H9 (cell line): ENCODE measurements at regions not wholly inside any gene's neighbourhood (a gene's known extent, or its start where the extent isn't known, plus 50 kb on each side); places are given as distances from the start of the nearest gene placed in this dataset.

Source experiments
- DNase-seq: peaks from one replicate; pipeline ENCODE4 v3.0.0-alpha.2; 2017
- H2AFZ ChIP-seq: one replicate; pipeline ENCODE4 v1.6.1; 2013; ENCODE audit warnings: mild to moderate bottlenecking, low read length, control low read depth, moderate library complexity
- H2AK5ac ChIP-seq: 2 replicates; pipeline ENCODE4 v1.6.1; 2013; ENCODE audit warnings: low read length, control low read depth, mixed read lengths; ENCODE audit not compliant: insufficient read length
- H2BK120ac ChIP-seq: one replicate; pipeline ENCODE4 v1.6.1; 2013; ENCODE audit warnings: low read depth, mild to moderate bottlenecking, low read length, control low read depth, inconsistent platforms; ENCODE audit not compliant: poor library complexity, severe bottlenecking
- H2BK12ac ChIP-seq: 2 replicates; pipeline ENCODE4 v1.6.1; 2013; ENCODE audit warnings: low read length, control low read depth, mixed read lengths, low read depth; ENCODE audit not compliant: insufficient read length
- H2BK15ac ChIP-seq: 2 replicates; pipeline ENCODE4 v1.6.1; 2013; ENCODE audit warnings: low read depth, low read length, control low read depth
- H2BK20ac ChIP-seq: one replicate; pipeline ENCODE4 v1.6.1; 2013; ENCODE audit warnings: low read depth, mild to moderate bottlenecking, low read length, control low read depth, inconsistent platforms; ENCODE audit not compliant: poor library complexity, severe bottlenecking
- H2BK5ac ChIP-seq: 2 replicates; pipeline ENCODE4 v1.6.1; 2013; ENCODE audit warnings: low read length, control low read depth, mixed read lengths; ENCODE audit not compliant: insufficient read length
- H3K14ac ChIP-seq: 2 replicates; pipeline ENCODE4 v1.6.1; 2013; ENCODE audit warnings: low read length, control low read depth; ENCODE audit not compliant: insufficient read depth
- H3K18ac ChIP-seq: 2 replicates; pipeline ENCODE4 v1.6.1; 2013; ENCODE audit warnings: low read depth, mild to moderate bottlenecking, mixed read lengths, low read length, control low read depth; ENCODE audit not compliant: insufficient read length
- H3K23ac ChIP-seq: 2 replicates; pipeline ENCODE4 v1.6.1; 2013; ENCODE audit warnings: low read length, control low read depth, mixed read lengths, low read depth; ENCODE audit not compliant: insufficient read length
- H3K23me2 ChIP-seq: 2 replicates; pipeline ENCODE4 v1.6.1; 2013; ENCODE audit warnings: low read depth, mild to moderate bottlenecking, mixed read lengths, low read length, control low read depth; ENCODE audit not compliant: insufficient read length, poor library complexity, severe bottlenecking
- H3K27ac ChIP-seq: 2 replicates; pipeline ENCODE4 v1.5.1; 2013; ENCODE audit warnings: low read length, control low read depth, mixed read lengths, low read depth; ENCODE audit not compliant: insufficient read length
- H3K27me3 ChIP-seq: 2 replicates; pipeline ENCODE4 v1.6.1; 2013; ENCODE audit warnings: low read length, control low read depth, inconsistent platforms; ENCODE audit not compliant: insufficient read depth
- H3K4ac ChIP-seq: 2 replicates; pipeline ENCODE4 v1.6.1; 2013; ENCODE audit warnings: low read depth, mild to moderate bottlenecking, control low read depth, inconsistent platforms, low read length, moderate library complexity
- H3K4me1 ChIP-seq: 2 replicates; pipeline ENCODE4 v1.6.1; 2013; ENCODE audit warnings: low read length, control low read depth, inconsistent platforms; ENCODE audit not compliant: insufficient read depth
- H3K4me2 ChIP-seq: 2 replicates; pipeline ENCODE4 v1.6.1; 2013; ENCODE audit warnings: low read length, control low read depth, mixed read lengths; ENCODE audit not compliant: insufficient read length, insufficient read depth
- H3K56ac ChIP-seq: 2 replicates; pipeline ENCODE4 v1.6.1; 2013; ENCODE audit warnings: low read depth, mild to moderate bottlenecking, mixed read lengths, low read length, control low read depth; ENCODE audit not compliant: insufficient read length
- H3K79me1 ChIP-seq: 2 replicates; pipeline ENCODE4 v1.6.1; 2013; ENCODE audit warnings: low read depth, mild to moderate bottlenecking, moderate library complexity, low read length, control low read depth, inconsistent platforms; ENCODE audit not compliant: insufficient read depth, poor library complexity, severe bottlenecking
- H3K79me2 ChIP-seq: 2 replicates; pipeline ENCODE4 v1.6.1; 2013; ENCODE audit warnings: low read length, control low read depth, inconsistent platforms; ENCODE audit not compliant: insufficient read depth
- H3K9ac ChIP-seq: 2 replicates; pipeline ENCODE4 v1.6.1; 2013; ENCODE audit warnings: low read length, control low read depth, mixed read lengths; ENCODE audit not compliant: insufficient read length; ENCODE audit errors: extremely low read depth
- H3K9me3 ChIP-seq: one replicate; pipeline ENCODE4 v1.6.1; 2013; ENCODE audit warnings: low read depth, low read length, inconsistent platforms; ENCODE audit not compliant: control insufficient read depth
- H3T11ph ChIP-seq: one replicate; pipeline ENCODE4 v1.6.1; 2013; ENCODE audit warnings: mild to moderate bottlenecking, low read length, control low read depth, inconsistent platforms
- H4K20me1 ChIP-seq: one replicate; pipeline ENCODE4 v1.6.1; 2013; ENCODE audit not compliant: control insufficient read depth, insufficient read length, insufficient read depth
- H4K5ac ChIP-seq: 2 replicates; pipeline ENCODE4 v1.6.1; 2013; ENCODE audit warnings: low read depth, mild to moderate bottlenecking, mixed read lengths, low read length, control low read depth; ENCODE audit not compliant: insufficient read length
- H4K8ac ChIP-seq: replicated peaks from 2 replicates; pipeline ENCODE4 v1.6.1; 2013; ENCODE audit warnings: low read length, control low read depth, mixed read lengths, low read depth; ENCODE audit not compliant: insufficient read length
- H4K91ac ChIP-seq: 2 replicates; pipeline ENCODE4 v1.6.1; 2013; ENCODE audit warnings: low read depth, mild to moderate bottlenecking, moderate library complexity, mixed read lengths, low read length, control low read depth; ENCODE audit not compliant: insufficient read length
- H3K27ac Mint-ChIP-seq, 3 experiments: 2 replicates in 2 of 3; 3 replicates in 1 of 3; pipeline ENCODE4 v1.8.0; 2020 to 2021; ENCODE audit warnings: mixed read lengths in 3 of 3, mild to moderate bottlenecking in 1 of 3, moderate library complexity in 1 of 3
- H3K27me3 Mint-ChIP-seq: 2 replicates; pipeline ENCODE4 v1.8.0; 2021; ENCODE audit warnings: low read depth, mild to moderate bottlenecking, moderate library complexity, mixed read lengths
- H3K36me3 Mint-ChIP-seq, 3 experiments: 2 replicates in 2 of 3; 3 replicates in 1 of 3; pipeline ENCODE4 v1.8.0; 2020 to 2021; ENCODE audit warnings: low read depth in 3 of 3, mixed read lengths in 3 of 3; ENCODE audit not compliant: insufficient read depth in 1 of 3
- H3K4me1 Mint-ChIP-seq, 2 experiments: 2 replicates each; pipeline ENCODE4 v1.8.0; 2020; ENCODE audit warnings: mixed read lengths in 2 of 2
- H3K4me3 Mint-ChIP-seq, 2 experiments: 2 replicates in 1 of 2; 3 replicates in 1 of 2; pipeline ENCODE4 v1.8.0; 2020 to 2021; ENCODE audit warnings: mild to moderate bottlenecking in 2 of 2, mixed read lengths in 2 of 2, moderate library complexity in 1 of 2
- H3K9me3 Mint-ChIP-seq, 2 experiments: 2 replicates in 1 of 2; 3 replicates in 1 of 2; pipeline ENCODE4 v1.8.0; 2020; ENCODE audit warnings: mild to moderate bottlenecking in 2 of 2, mixed read lengths in 2 of 2, moderate library complexity in 1 of 2
- CTCF ChIP-seq: fragments of 200-600 bp; sonication (generic); conservative IDR thresholded peaks from 3 replicates; pipeline ENCODE4 v1.8.0; 2021; ENCODE audit warnings: antibody characterized with exemption, mild to moderate bottlenecking
- WGBS: extraction: QIAGEN DNeasy Blood & Tissue Kit; methylation state at CpG from one replicate; pipeline ENCODE4 v1.1.7; 2013; ENCODE audit warnings: missing lambda C conversion rate, low lambda C conversion rate, mixed read lengths; ENCODE audit not compliant: insufficient read length; ENCODE audit errors: extremely low coverage; 5-methylcytosine and 5-hydroxymethylcytosine counted together

- no peak overlapping the region for H4K91ac ChIP-seq
- no peak overlapping the region for H2BK20ac ChIP-seq
- no peak overlapping the region for H3K4me2 ChIP-seq
- H3K14ac ChIP-seq, result no peak overlapping the region
- H3K27me3 Mint-ChIP-seq, result no peaks in the 10 kb centered on the region
- H2BK12ac ChIP-seq, result no peak overlapping the region
- no peaks in the 10 kb centered on the region for H3K36me3 Mint-ChIP-seq
- H3K27ac ChIP-seq, result no peak overlapping the region
- WGBS, result no CpG with 5 or more reads among the region's 1 CpG
- no peaks in the 10 kb centered on the region for H3K79me1 ChIP-seq
- H3K4me3 Mint-ChIP-seq, result no peak overlapping the region
- no peak overlapping the region for H3K18ac ChIP-seq
- H3K4ac ChIP-seq, result no peak overlapping the region
- H2BK15ac ChIP-seq, result no peak overlapping the region
- H2BK120ac ChIP-seq, result no peak overlapping the region
- no peak overlapping the region for H3K9ac ChIP-seq
- H3K79me2 ChIP-seq, result no peaks in the 10 kb centered on the region
- H4K20me1 ChIP-seq, result no peaks in the 10 kb centered on the region
- H3K4me1 ChIP-seq, result no peaks in the 10 kb centered on the region
- TF ChIP-seq CTCF, result no peak
- H3K23ac ChIP-seq, result no peak overlapping the region
- H3K9me3 ChIP-seq, result no peaks in the 10 kb centered on the region
- H3K23me2 ChIP-seq, result no peaks in the 10 kb centered on the region
- no peaks in the 10 kb centered on the region for H3K27me3 ChIP-seq
- H2BK5ac ChIP-seq, result no peak overlapping the region
- no peak overlapping the region for H4K5ac ChIP-seq
- H3K4me1 Mint-ChIP-seq, result peaks cover 13 to 16% of the 10 kb centered on the region in 2 experiments
- H3K9me3 Mint-ChIP-seq, result no peaks in the 10 kb centered on the region
- no peak overlapping the region for H4K8ac ChIP-seq
- H2AFZ ChIP-seq, result no peak overlapping the region
- H3T11ph ChIP-seq, result no peak overlapping the region
- DNase-seq, result no peak
- no peak overlapping the region for H3K27ac Mint-ChIP-seq
- no peak overlapping the region for H3K56ac ChIP-seq
- no peak overlapping the region for H2AK5ac ChIP-seq
Measured at GRCh38 chr3:189410522-189410921, 220.7 kb upstream of the TP63 start.
